Endothelial cell of umbilical vein (primary cell): ENCODE measurements at regions not wholly inside any gene's neighbourhood (a gene's known extent, or its start where the extent isn't known, plus 50 kb on each side); places are given as distances from the start of the nearest gene placed in this dataset.

Source experiments
- BruUV-seq: library from RNA; stranded (reverse); fragments of 400-500 nt; replicated peaks from 2 replicates; lab custom pipeline; 2021; lab: Mats Ljungman, UMichigan
- CTCF ChIA-PET: fragments of 300-600, 350-600 bp; sonication (Branson Sonifier 250); formaldehyde crosslinking; loops from one replicate; lab custom pipeline; 2021; ENCODE audit warnings: antibody characterized with exemption, inconsistent platforms; lab: Charles Lee
- POLR2A ChIA-PET: fragments of 300-600, 350-600 bp; sonication (Branson Sonifier 250); formaldehyde crosslinking; loops from one replicate; lab custom pipeline; 2021; ENCODE audit warnings: antibody characterized with exemption, inconsistent platforms; lab: Charles Lee
- DNase-seq: peaks from one replicate; pipeline ENCODE4 v3.0.0-alpha.2; 2011; ENCODE audit warnings: low read depth, low spot score
- FAIRE-seq: peaks from 2 replicates; lab custom pipeline; 2011; peaks lifted over from hg19 to GRCh38; lab: Jason Lieb, UNC
- H2AFZ ChIP-seq: 2 replicates; pipeline ENCODE4 v1.6.0; 2012; ENCODE audit warnings: low read depth, low read length, control low read depth, inconsistent platforms
- H3K27ac ChIP-seq: 2 replicates; pipeline ENCODE4 v1.5.1; 2011; ENCODE audit warnings: low read depth, mild to moderate bottlenecking, control low read depth, low read length, moderate library complexity; ENCODE audit not compliant: insufficient read depth
- H3K27me3 ChIP-seq, 2 experiments: 2 replicates each; pipeline versions ENCODE4 v1.6.0 to v1.6.1; 2011; ENCODE audit warnings: low read length in 2 of 2, mixed read lengths in 1 of 2; ENCODE audit not compliant: control insufficient read depth in 2 of 2, insufficient read depth in 2 of 2
- H3K36me3 ChIP-seq, 2 experiments: 2 replicates in 1 of 2; 3 replicates in 1 of 2; pipeline ENCODE4 v1.5.1; 2011; ENCODE audit warnings: low read length in 2 of 2, mild to moderate bottlenecking in 1 of 2, moderate library complexity in 1 of 2; ENCODE audit not compliant: control insufficient read depth in 2 of 2, insufficient read depth in 2 of 2; ENCODE audit errors: extremely low read depth in 1 of 2
- H3K4me1 ChIP-seq: 3 replicates; pipeline ENCODE4 v1.5.1; 2011; ENCODE audit warnings: mild to moderate bottlenecking, low read length; ENCODE audit not compliant: control insufficient read depth, insufficient read depth; ENCODE audit errors: extremely low read depth
- H3K4me2 ChIP-seq: 2 replicates; pipeline ENCODE4 v1.6.1; 2011; ENCODE audit warnings: low read length, control low read depth, mixed read lengths; ENCODE audit not compliant: insufficient read depth
- H3K4me3 ChIP-seq, 3 experiments: fragments of 200-600 bp in 1 of 3; sonication (generic), shearing (Covaris generic) in 1 of 3; replicated peaks in 1 of 3; 2 replicates each; pipeline ENCODE4 v1.5.1; 2011 to 2016; ENCODE audit warnings: control low read depth in 3 of 3, low read length in 3 of 3, mild to moderate bottlenecking in 2 of 3, inconsistent platforms in 1 of 3, low read depth in 1 of 3, moderate library complexity in 1 of 3; ENCODE audit not compliant: insufficient read depth in 1 of 3
- H3K79me2 ChIP-seq: 2 replicates; pipeline ENCODE4 v1.6.0; 2012; ENCODE audit warnings: low read length, inconsistent platforms; ENCODE audit not compliant: control insufficient read depth, insufficient read depth
- H3K9ac ChIP-seq: replicated peaks from 2 replicates; pipeline ENCODE3; 2011; ENCODE audit warnings: low read length, control low read depth; ENCODE audit not compliant: insufficient read depth; ENCODE audit errors: extremely low read depth
- H3K9me1 ChIP-seq: replicated peaks from 3 replicates; pipeline ENCODE4 v1.6.0; 2011; ENCODE audit warnings: mild to moderate bottlenecking, low read length; ENCODE audit not compliant: control insufficient read depth, insufficient read depth; ENCODE audit errors: extremely low read depth
- H3K9me3 ChIP-seq: replicated peaks from 2 replicates; pipeline ENCODE4 v1.5.1; 2012; ENCODE audit warnings: low read length, inconsistent platforms; ENCODE audit not compliant: control insufficient read depth, insufficient read depth
- H4K20me1 ChIP-seq: replicated peaks from 2 replicates; pipeline ENCODE3; 2011; ENCODE audit warnings: mild to moderate bottlenecking, low read length; ENCODE audit not compliant: control insufficient read depth, insufficient read depth; ENCODE audit errors: extremely low read depth
- EZH2 ChIP-seq: IDR thresholded peaks from 2 replicates; pipeline ENCODE4 v1.6.1; 2012; ENCODE audit warnings: borderline replicate concordance, low read depth, mild to moderate bottlenecking, moderate library complexity, low read length, inconsistent platforms; ENCODE audit not compliant: severe bottlenecking
- FOS ChIP-seq: IDR thresholded peaks from 2 replicates; pipeline ENCODE4 v1.6.1; 2011; ENCODE audit warnings: mild to moderate bottlenecking, low read length, moderate library complexity, borderline replicate concordance; ENCODE audit not compliant: insufficient read depth
- GATA2 ChIP-seq: IDR thresholded peaks from 2 replicates; pipeline ENCODE4 v1.7.0; 2011; ENCODE audit warnings: low read depth, mild to moderate bottlenecking, moderate library complexity, mixed read lengths, low read length; ENCODE audit not compliant: insufficient read length, insufficient read depth
- JUN ChIP-seq: IDR thresholded peaks from 2 replicates; pipeline ENCODE4 v1.6.1; 2011; ENCODE audit warnings: borderline replicate concordance, low read depth; ENCODE audit not compliant: insufficient read length, insufficient read depth
- MYC ChIP-seq: IDR thresholded peaks from one replicate; pipeline ENCODE4 v1.6.1; 2011; ENCODE audit warnings: mild to moderate bottlenecking, low read depth, low read length
- POLR2A ChIP-seq: IDR thresholded peaks from 2 replicates; pipeline ENCODE4 v1.6.1; 2012; ENCODE audit warnings: low read depth, mild to moderate bottlenecking, control low read depth, low read length
- POLR2AphosphoS5 ChIP-seq: IDR thresholded peaks from 2 replicates; pipeline ENCODE4 v1.6.1; 2012; ENCODE audit warnings: low read depth, mild to moderate bottlenecking, control low read depth, low read length, moderate library complexity; ENCODE audit not compliant: insufficient read depth
- dilution Hi-C: fragments of 300-500 bp; cut with MboI; formaldehyde crosslinking; loops from one replicate; pipeline ENCODE4 v1.15.0; 2019; ENCODE audit warnings: low sequenced_read_pairs; ENCODE audit not compliant: extremely low pct_ligation_motif_present
- intact Hi-C: fragments of 100-400 bp; cut with micrococcal nuclease; formaldehyde crosslinking; loops from one replicate; pipeline ENCODE4 v1.10.0; 2022
- TF ChIP-seq, protein P1 (sequence below): IDR thresholded peaks from 2 replicates; pipeline ENCODE4 v1.6.1; 2011; ENCODE audit not compliant: insufficient read depth, insufficient read length
- TF ChIP-seq, protein P2 (sequence below), 2 donors: IDR thresholded peaks; 1 replicate in 1 of 2; 2 replicates in 1 of 2; pipeline ENCODE4 v1.5.1; 2011; ENCODE audit warnings: low read length in 2 of 2, mild to moderate bottlenecking in 2 of 2, moderate library complexity in 2 of 2, control low read depth in 1 of 2, inconsistent platforms in 1 of 2, low read depth in 1 of 2; ENCODE audit not compliant: insufficient read depth in 1 of 2; ENCODE audit errors: extremely low read depth in 1 of 2

DNA sequence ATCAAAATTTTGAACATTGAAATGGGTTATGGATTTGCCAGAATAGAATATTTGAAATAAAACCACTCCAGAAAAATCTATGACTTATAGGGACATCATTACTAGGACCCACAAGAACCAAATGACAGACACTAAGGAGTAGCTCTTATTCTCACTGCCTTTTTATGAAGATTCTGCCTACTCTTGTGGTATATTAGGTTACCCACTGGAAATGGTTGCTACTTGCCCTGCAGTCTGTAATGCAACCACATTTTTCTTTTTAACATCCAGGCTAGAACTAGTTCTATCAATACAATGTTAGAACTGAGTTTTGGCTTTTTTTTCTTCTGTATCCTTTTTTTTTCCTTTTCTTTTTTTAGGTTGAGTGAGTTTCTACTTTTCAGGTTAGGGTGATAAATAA is 158.9 kb downstream of the PPP1R2C start:
- Histone ChIP-seq H4K20me1 (no peaks in the 10 kb centered on the region), H3K36me3 (no peaks in the 10 kb centered on the region), H3K27me3 (no peaks in the 10 kb centered on the region), H3K9me1 (no peaks in the 10 kb centered on the region), H3K4me3 (no peak overlapping the region), H3K4me1 (no peaks in the 10 kb centered on the region), H3K9ac (no peak overlapping the region), H2AFZ (no peak overlapping the region), H3K9me3 (no peaks in the 10 kb centered on the region), H3K79me2 (no peaks in the 10 kb centered on the region), H3K27ac (no peak overlapping the region), H3K4me2 (no peak overlapping the region)
- dilution Hi-C loops (no loop called here), intact Hi-C loops (no loop called here)
- TF ChIP-seq GATA2 (no peak), POLR2AphosphoS5 (no peak), EZH2 (no peak), MYC (no peak), JUN (no peak), FOS (no peak), POLR2A (no peak)
- TF ChIP-seq, protein P1, sequence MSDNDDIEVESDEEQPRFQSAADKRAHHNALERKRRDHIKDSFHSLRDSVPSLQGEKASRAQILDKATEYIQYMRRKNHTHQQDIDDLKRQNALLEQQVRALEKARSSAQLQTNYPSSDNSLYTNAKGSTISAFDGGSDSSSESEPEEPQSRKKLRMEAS, result no peak
- TF ChIP-seq, protein P2, sequence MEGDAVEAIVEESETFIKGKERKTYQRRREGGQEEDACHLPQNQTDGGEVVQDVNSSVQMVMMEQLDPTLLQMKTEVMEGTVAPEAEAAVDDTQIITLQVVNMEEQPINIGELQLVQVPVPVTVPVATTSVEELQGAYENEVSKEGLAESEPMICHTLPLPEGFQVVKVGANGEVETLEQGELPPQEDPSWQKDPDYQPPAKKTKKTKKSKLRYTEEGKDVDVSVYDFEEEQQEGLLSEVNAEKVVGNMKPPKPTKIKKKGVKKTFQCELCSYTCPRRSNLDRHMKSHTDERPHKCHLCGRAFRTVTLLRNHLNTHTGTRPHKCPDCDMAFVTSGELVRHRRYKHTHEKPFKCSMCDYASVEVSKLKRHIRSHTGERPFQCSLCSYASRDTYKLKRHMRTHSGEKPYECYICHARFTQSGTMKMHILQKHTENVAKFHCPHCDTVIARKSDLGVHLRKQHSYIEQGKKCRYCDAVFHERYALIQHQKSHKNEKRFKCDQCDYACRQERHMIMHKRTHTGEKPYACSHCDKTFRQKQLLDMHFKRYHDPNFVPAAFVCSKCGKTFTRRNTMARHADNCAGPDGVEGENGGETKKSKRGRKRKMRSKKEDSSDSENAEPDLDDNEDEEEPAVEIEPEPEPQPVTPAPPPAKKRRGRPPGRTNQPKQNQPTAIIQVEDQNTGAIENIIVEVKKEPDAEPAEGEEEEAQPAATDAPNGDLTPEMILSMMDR (IDR thresholded peaks at IDR 0.05; ENCODE audit: extremely low read depth in 1 of 2, insufficient read depth in 1 of 2, low read depth in 1 of 2, low read length in 2 of 2), result no peak
- no peak for FAIRE-seq
- CTCF ChIA-PET, result no interaction called here
- no TSS peak for BruUV-seq
- POLR2A ChIA-PET, result no interaction called here
- no peak for DNase-seq
